IPS-NIHi7 (cell line): ENCODE measurements at regions not wholly inside any gene's neighbourhood (a gene's known extent, or its start where the extent isn't known, plus 50 kb on each side); places are given as distances from the start of the nearest gene placed in this dataset.
"Not testable (repeated sequence)": the region's sequence is repeated elsewhere in the genome, so short reads cannot be mapped to it uniquely, and the experiment has no call there.

Experiments used
- DNase-seq: peaks from one replicate; pipeline ENCODE4 v3.0.0; 2012; ENCODE audit warnings: mixed read lengths; ENCODE audit errors: extremely low spot score

- DNase-seq: no peak
Measured at GRCh38 chr1:55309786-55310504, 94.8 kb upstream of the USP24 start.

- no peak for DNase-seq
Measured at GRCh38 chr1:55309053-55309452, 93.9 kb upstream of the USP24 start.

GRCh38 chr1:55305735-55306134 is 90.6 kb upstream of the USP24 start:
- no peak for DNase-seq

GRCh38 chr1:55304229-55304740 is 89.1 kb upstream of the USP24 start:
- DNase-seq: peak; percentile 44

GRCh38 chr1:55302972-55303371 is 87.8 kb upstream of the USP24 start:
- DNase-seq: no peak

GRCh38 chr1:55301912-55302311 is 86.7 kb upstream of the USP24 start:
- DNase-seq: no peak

- DNase-seq: no peak
Measured at GRCh38 chr1:55300975-55301374, 85.8 kb upstream of the USP24 start.

- DNase-seq: no peak
Measured at GRCh38 chr1:55298167-55298894, 83.2 kb upstream of the USP24 start.

GRCh38 chr1:55296247-55296646 is 81.1 kb upstream of the USP24 start:
- not testable (repeated sequence) for DNase-seq

GRCh38 chr1:55289614-55290013 is 74.5 kb upstream of the USP24 start:
- no peak for DNase-seq

GRCh38 chr1:55289042-55289441 is 73.9 kb upstream of the USP24 start:
- DNase-seq: no peak

GRCh38 chr1:55288245-55288644 is 73.1 kb upstream of the USP24 start:
- DNase-seq: no peak

GRCh38 chr1:55287723-55288122 is 72.6 kb upstream of the USP24 start:
- no peak for DNase-seq

- DNase-seq: no peak
Measured at GRCh38 chr1:55286856-55287602, 71.9 kb upstream of the USP24 start.

- DNase-seq: no peak
Measured at GRCh38 chr1:55285834-55286233, 70.7 kb upstream of the USP24 start.

- DNase-seq: no peak
Measured at GRCh38 chr1:55284856-55285255, 69.7 kb upstream of the USP24 start.

- no peak for DNase-seq
Measured at GRCh38 chr1:55282058-55282457, 66.9 kb upstream of the USP24 start.

GRCh38 chr1:55280731-55281130 is 65.6 kb upstream of the USP24 start:
- DNase-seq: no peak

GRCh38 chr1:55279627-55280026 is 64.5 kb upstream of the USP24 start:
- no peak for DNase-seq

- DNase-seq: no peak
Measured at GRCh38 chr1:55278378-55278777, 63.2 kb upstream of the USP24 start.

- peak; percentile 84 for DNase-seq
Measured at GRCh38 chr1:55277377-55278130, 62.4 kb upstream of the USP24 start.
